Activated T-helper 1 cell treated with anti-CD3 and anti-CD28 coated beads, Interleukin-12 subunit alpha, Interleukin-12 subunit beta, Interleukin-2, Interleukin-4 antibody, amounts not matched to agents 30 ng/mL and 10 ng/mL and 1 ng/mL, durations not matched to agents 14 hours and 24 hours and 36 hours (primary cell): ENCODE measurements at regions not wholly inside any gene's neighbourhood (a gene's known extent, or its start where the extent isn't known, plus 50 kb on each side); places are given as distances from the start of the nearest gene placed in this dataset.
A peak's percentile ranks its signal among the peaks of the same experiment; 100 is the strongest.
"Not testable (repeated sequence)": the region's sequence is repeated elsewhere in the genome, so short reads cannot be mapped to it uniquely, and the experiment has no call there.

Experiments used
- DNase-seq: peaks from one replicate; pipeline ENCODE4 v3.0.0; 2021; ENCODE audit warnings: low spot score
- H3K27ac Mint-ChIP-seq: one replicate; pipeline ENCODE4 v1.8.0; 2021; ENCODE audit warnings: mild to moderate bottlenecking, mixed read lengths
- H3K27me3 Mint-ChIP-seq: one replicate; pipeline ENCODE4 v1.8.0; 2022; ENCODE audit warnings: mild to moderate bottlenecking, moderate library complexity, mixed read lengths; ENCODE audit not compliant: insufficient read depth
- H3K36me3 Mint-ChIP-seq: one replicate; pipeline ENCODE4 v1.8.0; 2021; ENCODE audit warnings: low read depth, mixed read lengths
- H3K4me1 Mint-ChIP-seq: one replicate; pipeline ENCODE4 v1.8.0; 2021; ENCODE audit warnings: low read depth, mixed read lengths
- H3K4me3 Mint-ChIP-seq: one replicate; pipeline ENCODE4 v1.8.0; 2021; ENCODE audit warnings: mild to moderate bottlenecking, moderate library complexity, mixed read lengths
- H3K9me3 Mint-ChIP-seq: one replicate; pipeline ENCODE4 v1.8.0; 2021; ENCODE audit warnings: mixed read lengths
- intact Hi-C: fragments of 100-400 bp; cut with micrococcal nuclease; formaldehyde crosslinking; loops from one replicate; pipeline ENCODE4 v1.15.1; 2024

DNA sequence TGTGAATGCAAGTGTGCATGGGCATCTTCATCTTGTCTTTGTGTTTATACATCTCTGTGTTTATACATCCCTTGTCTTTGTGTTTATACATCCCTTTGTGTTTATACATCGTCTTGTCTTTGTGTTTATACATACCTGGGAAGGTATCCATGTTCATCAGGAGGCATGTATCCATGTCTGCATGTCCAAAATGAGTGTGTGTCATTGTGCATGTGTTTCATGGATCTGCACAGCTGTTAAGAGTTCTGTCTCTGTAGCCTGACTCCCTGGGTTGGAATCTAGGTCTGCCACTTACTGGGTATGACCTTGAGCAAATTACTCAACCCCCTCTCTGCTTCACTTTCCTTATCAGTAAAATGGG, 50.1 kb upstream of the SIRPA start:
- Mint-ChIP-seq H3K4me1 (peaks cover 11% of the 10 kb centered on the region), H3K9me3 (peaks cover 4% of the 10 kb centered on the region), H3K36me3 (peaks cover 3% of the 10 kb centered on the region), H3K27me3 (no peaks in the 10 kb centered on the region), H3K27ac (no peak overlapping the region), H3K4me3 (no peak overlapping the region)
- intact Hi-C loops = no loop called here
- no peak for DNase-seq

GRCh38 chr20:1844325-1845162, 50.7 kb upstream of the SIRPA start:
- peak; percentile 6 for DNase-seq
- H3K4me1 Mint-ChIP-seq = peaks cover 11% of the 10 kb centered on the region
- H3K4me3 Mint-ChIP-seq = no peak overlapping the region
- intact Hi-C loops = no loop called here
- peaks cover 4% of the 10 kb centered on the region for H3K9me3 Mint-ChIP-seq
- no peaks in the 10 kb centered on the region for H3K27me3 Mint-ChIP-seq
- H3K36me3 Mint-ChIP-seq = peaks cover 3% of the 10 kb centered on the region
- H3K27ac Mint-ChIP-seq = no peak overlapping the region

DNA sequence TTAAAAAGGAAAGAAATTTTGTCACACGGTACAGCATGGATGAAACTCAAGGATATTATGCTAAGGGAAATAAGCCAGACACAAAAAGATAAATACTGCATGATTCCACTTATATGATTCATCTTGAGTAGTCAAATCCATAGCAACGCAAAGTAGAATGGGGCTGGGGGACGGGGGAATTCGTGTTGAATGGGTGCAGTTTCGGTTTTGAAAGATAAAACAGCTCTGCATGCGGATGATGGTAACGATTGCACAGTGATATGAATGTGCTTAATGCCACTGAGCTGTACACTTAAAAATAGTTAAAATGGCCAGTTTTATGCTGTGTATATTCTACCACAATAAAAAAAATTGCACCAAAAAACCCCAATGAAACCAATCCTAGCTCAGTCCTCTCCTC, 52.9 kb upstream of the SIRPA start:
- no peak overlapping the region for H3K4me3 Mint-ChIP-seq
- H3K36me3 Mint-ChIP-seq = peaks cover 3% of the 10 kb centered on the region
- H3K4me1 Mint-ChIP-seq = peaks cover 11% of the 10 kb centered on the region
- DNase-seq = no peak
- intact Hi-C loops = no loop called here
- H3K9me3 Mint-ChIP-seq = peaks cover 4% of the 10 kb centered on the region
- no peaks in the 10 kb centered on the region for H3K27me3 Mint-ChIP-seq
- no peak overlapping the region for H3K27ac Mint-ChIP-seq

GRCh38 chr20:1841554-1842140, 53.6 kb upstream of the SIRPA start:
- Mint-ChIP-seq H3K4me3 (no peak overlapping the region), H3K27me3 (no peaks in the 10 kb centered on the region), H3K4me1 (peaks cover 11% of the 10 kb centered on the region), H3K9me3 (peaks cover 1% of the 10 kb centered on the region), H3K27ac (no peak overlapping the region), H3K36me3 (peaks cover under 1% of the 10 kb centered on the region)
- DNase-seq = no peak
- intact Hi-C loops = no loop called here

DNA sequence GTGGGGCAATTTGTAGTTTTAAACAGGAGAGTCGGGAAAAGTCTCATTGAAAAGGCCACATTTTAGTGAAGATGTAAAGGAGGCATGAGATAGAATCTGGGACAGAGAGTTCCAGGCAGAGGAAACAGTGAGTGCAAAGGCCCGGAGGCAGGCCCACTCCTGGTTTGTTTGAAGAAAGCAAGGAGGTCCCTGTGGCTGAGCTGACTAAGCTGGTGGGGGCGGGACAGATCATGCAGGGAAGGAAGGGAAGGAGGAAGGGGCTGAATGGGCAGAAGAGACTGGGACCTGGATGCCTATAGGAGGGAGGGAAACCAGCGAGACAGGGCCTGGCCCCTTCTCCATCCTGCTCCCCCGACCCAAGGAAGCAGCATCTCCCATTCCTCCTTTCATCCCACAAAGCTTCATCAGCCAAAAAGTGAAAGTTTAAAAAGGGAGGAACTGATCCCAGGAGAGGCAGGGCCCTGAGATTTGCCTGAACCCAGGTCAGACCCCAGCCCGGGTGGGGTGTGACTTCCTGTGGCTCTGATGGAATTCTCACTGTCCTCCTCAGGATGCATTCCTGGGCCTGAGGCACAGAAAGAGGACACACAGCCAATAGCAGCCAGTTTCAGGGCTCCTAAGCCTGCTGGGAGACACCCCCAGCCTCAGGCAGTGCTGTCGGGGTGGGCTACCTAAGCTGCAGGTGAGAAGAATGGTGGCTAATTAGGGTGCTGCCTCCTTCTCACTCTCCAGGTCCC, 54.2 kb upstream of the SIRPA start:
- H3K9me3 Mint-ChIP-seq = no peaks in the 10 kb centered on the region
- no peak overlapping the region for H3K4me3 Mint-ChIP-seq
- no peak overlapping the region for H3K27ac Mint-ChIP-seq
- intact Hi-C loops = no loop called here
- no peaks in the 10 kb centered on the region for H3K27me3 Mint-ChIP-seq
- H3K4me1 Mint-ChIP-seq = peaks cover 11% of the 10 kb centered on the region
- H3K36me3 Mint-ChIP-seq = no peaks in the 10 kb centered on the region
- DNase-seq = no peak

DNA sequence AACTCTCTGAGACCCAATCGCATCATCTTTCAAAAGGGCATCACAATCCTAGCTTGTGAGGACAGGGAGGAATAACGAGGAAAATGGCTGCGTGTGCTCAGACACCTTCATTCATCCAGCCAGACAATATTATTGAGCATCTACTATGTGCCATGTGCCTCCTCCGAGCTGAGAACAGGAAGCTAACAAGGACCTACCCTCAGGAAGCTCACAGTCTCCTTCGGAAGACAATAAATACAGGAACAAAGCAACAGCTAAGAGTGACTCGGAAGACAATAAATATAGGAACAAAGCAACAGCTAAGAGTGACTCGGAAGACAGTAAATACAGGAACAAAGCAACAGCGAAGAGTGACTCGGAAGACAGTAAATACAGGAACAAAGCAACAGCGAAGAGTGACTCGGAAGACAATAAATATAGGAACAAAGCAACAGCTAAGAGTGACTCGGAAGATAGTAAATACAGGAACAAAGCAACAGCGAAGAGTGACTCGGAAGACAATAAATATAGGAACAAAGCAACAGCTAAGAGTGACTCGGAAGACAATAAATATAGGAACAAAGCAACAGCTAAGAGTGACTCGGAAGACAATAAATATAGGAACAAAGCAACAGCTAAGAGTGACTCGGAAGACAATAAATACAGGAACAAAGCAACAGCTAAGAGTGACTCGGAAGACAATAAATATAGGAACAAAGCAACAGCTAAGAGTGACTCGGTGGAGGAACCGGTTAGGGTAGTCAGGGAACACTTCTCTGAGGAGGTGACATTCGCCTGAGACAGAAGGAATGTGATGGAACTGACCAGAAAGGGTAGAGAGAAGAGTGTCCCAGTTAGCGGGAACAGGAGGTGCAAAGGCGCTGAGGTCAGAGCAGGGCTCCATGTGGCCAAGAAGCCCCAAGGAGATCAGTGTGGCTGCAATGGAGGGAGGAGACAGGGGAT, 55.6 kb upstream of the SIRPA start:
- intact Hi-C loops, H3K4me3 Mint-ChIP-seq, DNase-seq, H3K27me3 Mint-ChIP-seq, H3K9me3 Mint-ChIP-seq, H3K36me3 Mint-ChIP-seq, H3K27ac Mint-ChIP-seq, H3K4me1 Mint-ChIP-seq: not testable (repeated sequence)

DNA sequence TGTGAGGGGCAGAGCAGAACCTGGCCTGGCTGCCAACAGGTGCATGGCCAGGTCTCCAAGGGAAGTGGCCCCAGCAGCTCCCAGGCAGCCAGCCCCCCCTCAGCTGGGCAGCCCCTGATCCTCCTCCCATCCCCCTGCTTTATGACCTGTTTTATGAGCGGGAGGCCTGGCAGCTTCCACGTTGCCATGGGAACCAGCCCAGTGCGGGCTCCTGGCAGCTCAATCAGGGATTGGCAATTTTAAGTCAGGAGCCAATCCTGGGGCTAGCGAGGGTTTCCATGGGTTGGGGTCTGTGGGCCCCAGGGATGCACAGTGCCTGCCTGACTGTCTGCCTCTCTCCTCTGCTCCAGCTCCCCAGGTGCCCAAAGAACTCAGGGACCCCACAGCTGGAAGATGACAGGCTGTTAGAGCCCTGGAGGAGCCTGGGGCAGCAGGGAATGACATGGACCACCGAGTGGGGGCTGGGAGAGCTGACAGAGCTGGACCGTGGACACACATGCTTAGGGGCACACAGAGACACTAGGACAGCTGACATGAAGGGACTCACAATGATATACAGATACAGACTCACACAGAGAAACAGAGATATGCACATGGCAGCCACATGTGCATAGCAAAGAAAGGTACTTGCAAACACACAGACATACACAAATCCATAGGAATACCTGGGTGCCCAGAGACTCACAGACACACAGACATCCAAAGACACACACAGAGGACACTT, 56.5 kb upstream of the SIRPA start:
- no peak overlapping the region for H3K27ac Mint-ChIP-seq
- no peaks in the 10 kb centered on the region for H3K36me3 Mint-ChIP-seq
- no peaks in the 10 kb centered on the region for H3K9me3 Mint-ChIP-seq
- H3K27me3 Mint-ChIP-seq = peaks cover 1% of the 10 kb centered on the region
- H3K4me1 Mint-ChIP-seq = no peaks in the 10 kb centered on the region
- DNase-seq = no peak
- intact Hi-C loops = no loop called here
- no peak overlapping the region for H3K4me3 Mint-ChIP-seq

DNA sequence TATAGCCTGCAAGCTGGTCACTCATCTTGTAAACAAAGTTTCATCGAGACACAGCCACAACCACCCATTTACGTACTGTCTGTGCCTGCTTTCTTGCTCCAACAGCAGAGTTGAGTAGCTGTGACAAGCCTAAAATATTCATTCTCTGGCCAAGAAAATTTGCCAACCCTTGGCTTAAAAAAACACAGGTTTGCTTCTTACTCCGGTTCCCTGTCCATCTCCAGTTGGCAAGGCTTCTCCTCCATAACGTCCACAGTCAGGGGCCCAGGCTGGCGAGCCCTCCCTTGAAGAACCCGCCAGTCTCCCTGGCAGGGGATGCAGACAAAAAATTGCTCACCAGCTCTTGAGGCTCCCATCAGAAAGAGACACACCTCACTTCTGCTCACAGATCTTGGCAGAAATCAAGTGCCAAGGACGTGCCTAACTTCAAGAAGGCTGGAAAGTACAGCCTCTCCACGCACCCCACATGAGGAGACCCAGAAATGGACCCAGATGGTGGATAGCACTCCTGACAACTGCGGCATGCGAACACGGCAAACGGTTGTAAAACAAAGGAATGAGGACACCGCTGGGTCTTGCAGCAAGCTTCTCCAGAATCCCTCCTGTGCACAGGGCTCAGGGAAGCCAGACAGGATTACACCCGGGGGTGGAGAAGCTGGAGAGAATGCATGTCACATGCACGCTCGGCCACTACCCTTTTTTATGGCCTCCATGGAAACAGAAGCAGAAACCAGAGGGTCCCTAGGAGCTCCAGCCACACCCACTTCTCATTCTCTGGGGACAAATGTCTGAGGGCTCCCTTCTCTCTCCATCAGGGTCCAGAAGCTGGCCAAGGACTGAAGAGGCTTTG, 59.8 kb upstream of the SIRPA start:
- Mint-ChIP-seq H3K36me3 (no peaks in the 10 kb centered on the region), H3K27ac (no peak overlapping the region)

DNA sequence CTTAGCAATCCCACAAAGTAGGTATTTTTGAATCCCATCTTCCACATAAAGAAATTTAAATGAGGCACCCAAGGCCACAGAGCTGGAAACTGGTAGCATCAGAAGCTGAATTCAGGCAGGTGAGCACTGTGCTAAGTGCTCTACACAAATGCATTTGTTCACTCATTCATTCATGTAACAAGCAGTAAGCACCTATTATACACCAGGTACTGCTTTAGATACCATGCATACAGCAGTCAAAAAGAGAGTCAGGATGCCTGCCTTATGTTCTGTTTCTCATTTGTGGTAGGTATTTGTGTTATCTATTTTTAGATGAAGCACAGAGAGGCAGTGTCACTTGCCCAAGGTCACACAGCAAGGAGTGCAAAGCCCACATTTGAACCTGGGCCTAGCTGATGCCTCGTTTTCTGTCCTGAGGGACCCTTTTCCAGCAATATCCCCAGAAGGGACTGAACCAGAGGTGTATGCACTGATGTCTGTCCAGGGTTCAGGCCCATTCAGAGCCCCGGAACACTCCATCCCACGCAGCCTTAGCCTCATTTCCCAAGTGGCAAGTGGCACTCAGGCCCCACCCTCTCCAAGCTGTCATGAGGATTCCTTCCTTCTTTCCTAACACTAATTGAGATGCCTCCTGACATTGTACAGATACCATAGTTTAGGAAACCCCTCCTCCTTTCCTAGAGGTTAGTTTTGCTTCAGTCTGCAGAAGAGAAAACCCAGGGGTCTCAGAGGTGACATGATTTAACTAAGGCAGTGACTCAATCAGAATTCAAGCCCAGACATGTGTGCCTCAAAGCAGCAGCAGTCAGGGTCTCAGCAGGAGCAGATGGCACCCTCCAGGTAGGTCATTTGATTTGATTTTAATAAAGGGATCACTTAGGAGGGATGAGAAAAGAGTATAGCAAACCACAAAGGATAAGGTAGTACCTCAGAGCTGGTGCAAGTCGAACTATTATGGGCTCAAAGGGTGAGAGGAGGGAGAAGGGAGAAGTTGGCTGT, 61.2 kb upstream of the SIRPA start:
- H3K4me1 Mint-ChIP-seq = no peaks in the 10 kb centered on the region
- H3K9me3 Mint-ChIP-seq = no peaks in the 10 kb centered on the region
- no peak overlapping the region for H3K27ac Mint-ChIP-seq
- H3K36me3 Mint-ChIP-seq = no peaks in the 10 kb centered on the region
- intact Hi-C loops = no loop called here
- DNase-seq = no peak
- peaks cover 1% of the 10 kb centered on the region for H3K27me3 Mint-ChIP-seq
- H3K4me3 Mint-ChIP-seq = no peak overlapping the region

More for the DNA sequence above, 59.8 kb upstream of the SIRPA start:
- Mint-ChIP-seq H3K9me3 (no peaks in the 10 kb centered on the region), H3K27me3 (peaks cover 1% of the 10 kb centered on the region), H3K4me1 (no peaks in the 10 kb centered on the region), H3K4me3 (no peak overlapping the region)
- DNase-seq = no peak
- intact Hi-C loops = no loop called here

DNA sequence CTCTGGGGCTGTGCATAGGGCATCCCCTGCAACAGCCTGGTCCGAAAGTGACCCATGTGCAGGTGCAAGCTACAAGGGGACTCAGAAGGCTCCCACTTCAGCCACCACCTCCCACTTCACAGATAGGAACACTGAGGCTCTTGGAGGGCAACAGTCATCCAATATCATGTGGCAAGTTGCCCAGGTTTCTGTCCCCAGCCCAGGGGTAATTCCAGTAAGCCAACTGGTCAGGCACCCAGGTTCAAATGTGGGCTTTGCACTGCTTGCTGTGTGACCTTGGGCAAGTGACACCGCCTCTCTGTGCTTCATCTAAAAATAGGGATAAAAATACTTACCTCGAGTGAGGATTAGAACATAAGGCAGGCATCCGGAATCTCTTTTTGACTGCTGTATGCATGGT, 62.0 kb upstream of the SIRPA start:
- no peak for DNase-seq
- Mint-ChIP-seq H3K27me3 (peaks cover 1% of the 10 kb centered on the region), H3K27ac (no peak overlapping the region), H3K9me3 (no peaks in the 10 kb centered on the region), H3K4me3 (no peak overlapping the region), H3K4me1 (no peaks in the 10 kb centered on the region), H3K36me3 (no peaks in the 10 kb centered on the region)
- intact Hi-C loops = no loop called here

GRCh38 chr20:1832634-1833033, 62.6 kb upstream of the SIRPA start:
- intact Hi-C loops = no loop called here
- Mint-ChIP-seq H3K36me3 (no peaks in the 10 kb centered on the region), H3K4me1 (no peaks in the 10 kb centered on the region), H3K27ac (no peak overlapping the region), H3K9me3 (no peaks in the 10 kb centered on the region), H3K4me3 (no peak overlapping the region), H3K27me3 (peaks cover 1% of the 10 kb centered on the region)
- no peak for DNase-seq
